ENCODE measurements at regions not wholly inside any gene's neighbourhood (a gene's known extent, or its start where the extent isn't known, plus 50 kb on each side); places are given as distances from the start of the nearest gene placed in this dataset.
"Not testable (repeated sequence)": the region's sequence is repeated elsewhere in the genome, so short reads cannot be mapped to it uniquely, and the experiment has no call there.

DNA sequence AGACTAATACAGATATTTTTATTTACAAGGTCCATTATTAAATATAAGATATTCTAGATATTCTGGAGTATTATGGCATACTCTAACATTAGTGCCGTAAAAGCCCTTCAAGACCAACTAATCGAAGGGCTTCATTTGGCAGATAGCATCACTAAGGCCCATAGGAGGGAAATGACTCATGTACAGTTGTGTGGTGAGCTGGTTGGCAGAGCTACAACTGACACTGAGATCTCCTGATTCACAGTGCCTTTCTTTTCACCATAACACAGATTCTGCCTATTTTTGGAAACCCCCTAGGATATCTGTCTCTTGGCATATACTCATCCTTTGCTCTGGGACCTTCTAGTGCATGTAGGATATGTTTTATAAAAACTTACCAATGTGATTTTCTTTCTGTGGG is 201.7 kb upstream of the AFF2 start:
- WGBS (ENCODE audit: insufficient coverage, low coverage, low lambda C conversion rate, missing lambda C conversion rate): 71% methylated on average over 2 of the region's 2 CpGs
- no peak for DNase-seq
- ATAC-seq: no peak
- intact Hi-C loops (cut with DNase I): no loop called here
- H3K9me3 ChIP-seq: no peaks in the 10 kb centered on the region
- H3K27me3 ChIP-seq: no peaks in the 10 kb centered on the region
- TF ChIP-seq POLR2A (IDR thresholded peaks at IDR 0.05): no peak
- TF ChIP-seq, protein P1, sequence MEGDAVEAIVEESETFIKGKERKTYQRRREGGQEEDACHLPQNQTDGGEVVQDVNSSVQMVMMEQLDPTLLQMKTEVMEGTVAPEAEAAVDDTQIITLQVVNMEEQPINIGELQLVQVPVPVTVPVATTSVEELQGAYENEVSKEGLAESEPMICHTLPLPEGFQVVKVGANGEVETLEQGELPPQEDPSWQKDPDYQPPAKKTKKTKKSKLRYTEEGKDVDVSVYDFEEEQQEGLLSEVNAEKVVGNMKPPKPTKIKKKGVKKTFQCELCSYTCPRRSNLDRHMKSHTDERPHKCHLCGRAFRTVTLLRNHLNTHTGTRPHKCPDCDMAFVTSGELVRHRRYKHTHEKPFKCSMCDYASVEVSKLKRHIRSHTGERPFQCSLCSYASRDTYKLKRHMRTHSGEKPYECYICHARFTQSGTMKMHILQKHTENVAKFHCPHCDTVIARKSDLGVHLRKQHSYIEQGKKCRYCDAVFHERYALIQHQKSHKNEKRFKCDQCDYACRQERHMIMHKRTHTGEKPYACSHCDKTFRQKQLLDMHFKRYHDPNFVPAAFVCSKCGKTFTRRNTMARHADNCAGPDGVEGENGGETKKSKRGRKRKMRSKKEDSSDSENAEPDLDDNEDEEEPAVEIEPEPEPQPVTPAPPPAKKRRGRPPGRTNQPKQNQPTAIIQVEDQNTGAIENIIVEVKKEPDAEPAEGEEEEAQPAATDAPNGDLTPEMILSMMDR (IDR thresholded peaks at IDR 0.05): no peak
- H3K36me3 ChIP-seq: no peaks in the 10 kb centered on the region
- H3K27ac ChIP-seq: no peak overlapping the region
- no peaks in the 10 kb centered on the region for H3K4me1 ChIP-seq
- H3K4me3 ChIP-seq: no peak overlapping the region

DNA sequence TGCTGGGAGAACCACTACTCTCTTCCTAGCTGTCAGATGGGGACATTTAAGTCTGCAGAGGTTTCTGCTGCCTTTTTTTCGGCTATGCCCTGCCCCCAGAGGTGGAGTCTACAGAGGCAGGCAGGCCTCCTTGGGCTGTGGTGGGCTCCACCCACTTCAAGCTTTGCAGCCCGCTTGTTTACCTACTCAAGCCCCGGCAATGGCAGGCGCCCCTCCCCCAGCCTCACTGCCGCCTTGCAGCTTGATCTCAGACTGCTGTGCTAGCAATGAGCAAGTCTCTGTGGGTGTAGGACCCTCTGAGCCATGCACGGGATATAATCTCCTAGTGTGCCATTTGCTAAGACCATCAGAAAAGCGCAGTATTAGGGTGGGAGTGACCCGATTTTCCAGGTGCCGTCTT is 195.2 kb upstream of the AFF2 start:
- intact Hi-C loops (cut with DNase I); H3K27ac ChIP-seq; ATAC-seq; H3K4me1 ChIP-seq; DNase-seq; H3K9me3 ChIP-seq; H3K27me3 ChIP-seq; H3K4me3 ChIP-seq; H3K36me3 ChIP-seq: not testable (repeated sequence)
- WGBS (ENCODE audit: insufficient coverage, low coverage, low lambda C conversion rate, missing lambda C conversion rate): 67% methylated on average over 6 of the region's 9 CpGs

DNA sequence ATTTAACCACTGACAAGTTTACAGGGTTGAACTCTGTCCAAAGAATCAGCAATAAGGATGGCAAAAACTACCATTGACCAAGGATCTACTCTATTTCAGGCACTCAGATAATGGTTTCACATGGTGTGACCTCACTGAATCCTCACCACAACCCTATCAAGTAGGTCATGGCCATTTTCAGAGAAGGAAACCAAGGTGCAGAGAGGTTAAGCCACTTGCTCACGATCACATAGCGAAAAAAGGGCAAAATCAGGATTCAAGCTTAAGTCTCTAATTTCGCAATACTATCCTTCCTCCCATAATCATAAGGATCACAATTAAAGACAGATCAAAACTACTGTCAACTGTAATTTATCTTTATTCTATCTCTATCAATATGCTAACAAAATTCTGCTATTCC is 191.0 kb upstream of the AFF2 start:
- Histone ChIP-seq H3K4me3 (no peak overlapping the region), H3K9me3 (no peaks in the 10 kb centered on the region), H3K27me3 (no peaks in the 10 kb centered on the region), H3K27ac (no peak overlapping the region), H3K4me1 (no peaks in the 10 kb centered on the region), H3K36me3 (no peaks in the 10 kb centered on the region)
- ATAC-seq: no peak
- DNase-seq: no peak
- TF ChIP-seq, protein P1 (IDR thresholded peaks at IDR 0.05): no peak
- TF ChIP-seq POLR2A (IDR thresholded peaks at IDR 0.05): no peak
- intact Hi-C loops (cut with DNase I): no loop called here
- WGBS (ENCODE audit: insufficient coverage, low coverage, low lambda C conversion rate, missing lambda C conversion rate): 61% methylated on average over 3 of the region's 3 CpGs

DNA sequence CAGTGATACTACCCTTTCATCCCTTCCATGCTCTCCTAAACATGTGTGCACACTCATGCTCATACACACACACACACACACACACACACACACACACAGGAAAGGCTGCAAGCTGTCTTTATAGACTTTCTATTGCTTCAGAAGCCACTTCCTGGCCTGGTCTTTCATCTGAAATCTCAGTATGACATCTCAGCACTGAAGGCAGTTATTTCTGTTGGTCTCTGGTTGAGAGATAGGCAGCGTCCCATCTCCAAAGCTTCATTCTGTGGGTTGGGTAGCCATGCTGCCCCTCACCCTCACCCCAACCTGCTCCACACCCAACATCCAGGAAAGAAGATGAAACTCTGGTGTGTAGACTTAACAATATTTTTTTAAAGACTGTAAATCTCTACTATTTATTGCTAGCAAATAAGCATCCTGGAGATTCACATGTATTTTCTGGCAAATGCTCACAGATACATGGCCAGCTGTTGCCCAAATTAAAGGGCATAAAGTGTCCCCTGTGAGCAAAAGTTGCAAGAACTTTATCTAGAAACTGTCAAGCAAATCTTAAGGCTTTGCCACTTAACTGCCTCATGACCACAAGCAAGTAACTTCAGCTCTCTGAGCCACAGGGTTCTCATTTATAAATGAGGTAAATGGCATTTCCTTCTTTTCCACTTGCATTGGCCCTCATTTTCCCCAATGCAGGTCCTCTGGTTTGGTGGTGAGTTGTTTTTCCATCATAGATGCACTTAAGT is 189.8 kb upstream of the AFF2 start:
- no peak for TF ChIP-seq POLR2A (IDR thresholded peaks at IDR 0.05)
- TF ChIP-seq, protein P1 (IDR thresholded peaks at IDR 0.05): no peak
- DNase-seq: no peak
- no peaks in the 10 kb centered on the region for H3K9me3 ChIP-seq
- H3K36me3 ChIP-seq: no peaks in the 10 kb centered on the region
- WGBS (ENCODE audit: insufficient coverage, low coverage, low lambda C conversion rate, missing lambda C conversion rate): 11% methylated on average over 1 of the region's 1 CpG
- no peak overlapping the region for H3K4me3 ChIP-seq
- no peaks in the 10 kb centered on the region for H3K4me1 ChIP-seq
- intact Hi-C loops (cut with DNase I): no loop called here
- no peak for ATAC-seq
- no peaks in the 10 kb centered on the region for H3K27me3 ChIP-seq
- H3K27ac ChIP-seq: no peak overlapping the region

DNA sequence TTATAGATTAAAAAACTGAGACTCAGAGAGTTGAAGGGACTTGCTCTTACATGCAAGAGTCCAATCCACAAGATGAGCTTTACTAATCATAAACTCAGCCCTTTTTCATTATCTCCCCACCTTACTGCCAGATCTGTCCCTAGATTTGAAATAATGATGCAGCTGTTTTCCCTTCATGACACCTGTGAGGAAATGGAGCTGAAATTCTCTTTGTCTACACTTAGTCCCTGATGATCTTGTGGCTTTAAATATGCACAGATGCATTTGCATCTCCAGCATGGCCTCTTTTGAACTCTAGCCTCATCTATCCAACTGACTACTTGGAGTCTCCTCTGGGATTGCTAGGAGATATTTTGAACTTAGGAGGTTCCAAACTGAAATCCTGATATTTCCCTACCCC is 188.9 kb upstream of the AFF2 start:
- intact Hi-C loops (cut with DNase I): no loop called here
- no peaks in the 10 kb centered on the region for H3K36me3 ChIP-seq
- H3K27ac ChIP-seq: no peak overlapping the region
- H3K27me3 ChIP-seq: no peaks in the 10 kb centered on the region
- ATAC-seq: no peak
- H3K9me3 ChIP-seq: no peaks in the 10 kb centered on the region
- H3K4me1 ChIP-seq: no peaks in the 10 kb centered on the region
- no peak for DNase-seq
- no peak for TF ChIP-seq POLR2A (IDR thresholded peaks at IDR 0.05)
- TF ChIP-seq, protein P1 (IDR thresholded peaks at IDR 0.05): no peak
- H3K4me3 ChIP-seq: no peak overlapping the region
